ENCODE measurements at regions not wholly inside any gene's neighbourhood (a gene's known extent, or its start where the extent isn't known, plus 50 kb on each side); places are given as distances from the start of the nearest gene placed in this dataset.

GRCh38 chr7:93725954-93726353 lies 151.4 kb upstream of the CALCR start:
- no peak for FAIRE-seq
- Histone ChIP-seq H3K4me3 (ENCODE audit: low read length in 3 of 3) (no peak overlapping the region), H3K27ac (ENCODE audit: low read depth in 2 of 2, low read length in 2 of 2) (no peak overlapping the region), H3K9me3 (ENCODE audit: control insufficient read depth in 2 of 3, insufficient read depth in 1 of 3, low read length in 3 of 3) (no peaks in the 10 kb centered on the region), H3K4me1 (ENCODE audit: control insufficient read depth in 2 of 3, insufficient read depth in 2 of 3, low read depth in 1 of 3, low read length in 3 of 3) (no peaks in the 10 kb centered on the region), H3K36me3 (ENCODE audit: control insufficient read depth in 2 of 3, insufficient read depth in 3 of 3, low read length in 3 of 3) (no peaks in the 10 kb centered on the region), H3K27me3 (ENCODE audit: control insufficient read depth, insufficient read depth, low read length) (no peaks in the 10 kb centered on the region), H3K9ac (ENCODE audit: low read length in 3 of 3) (no peak overlapping the region)
- TF ChIP-seq CTCF (IDR thresholded peaks at IDR 0.05; ENCODE audit: borderline replicate concordance, extremely low read depth, insufficient read depth), result no peak
- intact Hi-C loops (cut with DNase I), result no loop called here
- no peak for DNase-seq

GRCh38 chr7:93723424-93724124 lies 149.1 kb upstream of the CALCR start:
- Histone ChIP-seq H3K4me1 (ENCODE audit: control insufficient read depth in 2 of 3, insufficient read depth in 2 of 3, low read depth in 1 of 3, low read length in 3 of 3) (no peaks in the 10 kb centered on the region), H3K27ac (ENCODE audit: low read depth in 2 of 2, low read length in 2 of 2) (no peak overlapping the region), H3K4me3 (ENCODE audit: low read length in 3 of 3) (no peak overlapping the region), H3K9ac (ENCODE audit: low read length in 3 of 3) (no peak overlapping the region), H3K9me3 (ENCODE audit: control insufficient read depth in 2 of 3, insufficient read depth in 1 of 3, low read length in 3 of 3) (no peaks in the 10 kb centered on the region), H3K36me3 (ENCODE audit: control insufficient read depth in 2 of 3, insufficient read depth in 3 of 3, low read length in 3 of 3) (no peaks in the 10 kb centered on the region), H3K27me3 (ENCODE audit: control insufficient read depth, insufficient read depth, low read length) (no peaks in the 10 kb centered on the region)
- intact Hi-C loops (cut with DNase I), result no loop called here
- TF ChIP-seq CTCF (IDR thresholded peaks at IDR 0.05; ENCODE audit: borderline replicate concordance, extremely low read depth, insufficient read depth), result no peak
- DNase-seq, result no peak
- FAIRE-seq, result no peak

- no peaks in the 10 kb centered on the region for H3K27me3 ChIP-seq (ENCODE audit: control insufficient read depth, insufficient read depth, low read length)
Measured at GRCh38 chr7:93720106-93720505, 145.6 kb upstream of the CALCR start.

More at GRCh38 chr7:93720106-93720505, 145.6 kb upstream of the CALCR start:
- Histone ChIP-seq H3K4me3 (ENCODE audit: low read length in 3 of 3) (no peak overlapping the region), H3K27ac (ENCODE audit: low read depth in 2 of 2, low read length in 2 of 2) (no peak overlapping the region), H3K4me1 (ENCODE audit: control insufficient read depth in 2 of 3, insufficient read depth in 2 of 3, low read depth in 1 of 3, low read length in 3 of 3) (no peaks in the 10 kb centered on the region), H3K36me3 (ENCODE audit: control insufficient read depth in 2 of 3, insufficient read depth in 3 of 3, low read length in 3 of 3) (no peaks in the 10 kb centered on the region), H3K9me3 (ENCODE audit: control insufficient read depth in 2 of 3, insufficient read depth in 1 of 3, low read length in 3 of 3) (no peaks in the 10 kb centered on the region), H3K9ac (ENCODE audit: low read length in 3 of 3) (no peak overlapping the region)
- DNase-seq (peak in 1 of 5 donors; percentile 8), FAIRE-seq (no peak)
- no peak for TF ChIP-seq CTCF (IDR thresholded peaks at IDR 0.05; ENCODE audit: borderline replicate concordance, extremely low read depth, insufficient read depth)
- intact Hi-C loops (cut with DNase I), result no loop called here

All from kidney (tissue), 13 donors.